NT2/D1 (cell line): ENCODE measurements at regions not wholly inside any gene's neighbourhood (a gene's known extent, or its start where the extent isn't known, plus 50 kb on each side); places are given as distances from the start of the nearest gene placed in this dataset.

ENCODE experiments used
- DNase-seq: peaks from one replicate; pipeline ENCODE4 v3.0.0-alpha.2; 2011; ENCODE audit warnings: low read depth, low spot score
- H3K27me3 ChIP-seq: 2 replicates; pipeline ENCODE4 v1.6.0; 2011; ENCODE audit warnings: mild to moderate bottlenecking; ENCODE audit not compliant: insufficient read length, insufficient read depth
- H3K36me3 ChIP-seq: 2 replicates; pipeline ENCODE4 v1.6.1; 2011; ENCODE audit warnings: mild to moderate bottlenecking, low read length, mixed read lengths; ENCODE audit not compliant: insufficient read depth, insufficient read length
- H3K4me1 ChIP-seq: 2 replicates; pipeline ENCODE4 v1.5.1; 2011; ENCODE audit not compliant: insufficient read depth, insufficient read length
- H3K4me3 ChIP-seq: 2 replicates; pipeline ENCODE4 v1.5.1; 2011; ENCODE audit warnings: low read depth; ENCODE audit not compliant: insufficient read length
- H3K9ac ChIP-seq: 2 replicates; pipeline ENCODE4 v1.6.0; 2011; ENCODE audit warnings: low read depth; ENCODE audit not compliant: insufficient read length
- H3K9me3 ChIP-seq: 2 replicates; pipeline ENCODE4 v1.5.1; 2011; ENCODE audit warnings: mild to moderate bottlenecking, low read length; ENCODE audit not compliant: insufficient read depth
- SUZ12 ChIP-seq: IDR thresholded peaks from 2 replicates; pipeline ENCODE4 v1.6.1; 2011; ENCODE audit not compliant: insufficient read length, insufficient read depth; ENCODE audit errors: extremely low read depth
- YY1 ChIP-seq: IDR thresholded peaks from 2 replicates; pipeline ENCODE4 v1.6.1; 2011; ENCODE audit not compliant: insufficient read length, insufficient read depth
- ZNF274 ChIP-seq: IDR thresholded peaks from 2 replicates; pipeline ENCODE4 v1.6.1; 2011; ENCODE audit warnings: mild to moderate bottlenecking, low read depth, low read length

- DNase-seq = no peak
- H3K36me3 ChIP-seq = no peaks in the 10 kb centered on the region
- no peak overlapping the region for H3K4me3 ChIP-seq
- TF ChIP-seq SUZ12 = no peak
- TF ChIP-seq ZNF274 = no peak
- TF ChIP-seq YY1 = no peak
- no peak overlapping the region for H3K9ac ChIP-seq
- no peaks in the 10 kb centered on the region for H3K9me3 ChIP-seq
- no peaks in the 10 kb centered on the region for H3K27me3 ChIP-seq
- peaks cover 8% of the 10 kb centered on the region for H3K4me1 ChIP-seq
Measured at GRCh38 chr22:47568700-47569099, 806.2 kb downstream of the TBC1D22A start.

- no peak overlapping the region for H3K4me3 ChIP-seq
- H3K36me3 ChIP-seq = no peaks in the 10 kb centered on the region
- no peaks in the 10 kb centered on the region for H3K9me3 ChIP-seq
- DNase-seq = no peak
- no peak for TF ChIP-seq ZNF274
- H3K4me1 ChIP-seq = peaks cover 8% of the 10 kb centered on the region
- no peak overlapping the region for H3K9ac ChIP-seq
- no peaks in the 10 kb centered on the region for H3K27me3 ChIP-seq
Measured at GRCh38 chr22:47567126-47568090, 805.0 kb downstream of the TBC1D22A start.

GRCh38 chr22:47566491-47566890 lies 804.0 kb downstream of the TBC1D22A start:
- no peaks in the 10 kb centered on the region for H3K9me3 ChIP-seq

GRCh38 chr22:47565607-47566006 lies 803.2 kb downstream of the TBC1D22A start:
- no peak for DNase-seq
- Histone ChIP-seq H3K9ac (no peak overlapping the region), H3K4me3 (no peak overlapping the region), H3K9me3 (no peaks in the 10 kb centered on the region), H3K27me3 (no peaks in the 10 kb centered on the region), H3K36me3 (no peaks in the 10 kb centered on the region), H3K4me1 (peaks cover 8% of the 10 kb centered on the region)
- no peak for TF ChIP-seq YY1
- no peak for TF ChIP-seq SUZ12
- no peak for TF ChIP-seq ZNF274

More at GRCh38 chr22:47566491-47566890, 804.0 kb downstream of the TBC1D22A start:
- Histone ChIP-seq H3K27me3 (no peaks in the 10 kb centered on the region), H3K36me3 (no peaks in the 10 kb centered on the region), H3K4me3 (no peak overlapping the region), H3K9ac (no peak overlapping the region), H3K4me1 (peaks cover 8% of the 10 kb centered on the region)
- no peak for DNase-seq
- TF ChIP-seq YY1 = no peak
- TF ChIP-seq ZNF274 = no peak
- no peak for TF ChIP-seq SUZ12

- H3K9me3 ChIP-seq = no peaks in the 10 kb centered on the region
- H3K4me1 ChIP-seq = peaks cover 8% of the 10 kb centered on the region
- no peaks in the 10 kb centered on the region for H3K36me3 ChIP-seq
- no peak for TF ChIP-seq YY1
- no peak for TF ChIP-seq SUZ12
- no peak for TF ChIP-seq ZNF274
- H3K9ac ChIP-seq = no peak overlapping the region
- no peaks in the 10 kb centered on the region for H3K27me3 ChIP-seq
- DNase-seq = no peak
- H3K4me3 ChIP-seq = no peak overlapping the region
Measured at GRCh38 chr22:47564651-47565434, 802.4 kb downstream of the TBC1D22A start.

GRCh38 chr22:47564158-47564450 lies 801.7 kb downstream of the TBC1D22A start:
- TF ChIP-seq ZNF274 (no peak), SUZ12 (no peak), YY1 (no peak)
- DNase-seq = no peak
- no peaks in the 10 kb centered on the region for H3K36me3 ChIP-seq
- no peaks in the 10 kb centered on the region for H3K9me3 ChIP-seq
- H3K4me3 ChIP-seq = no peak overlapping the region
- no peaks in the 10 kb centered on the region for H3K27me3 ChIP-seq
- peaks cover 5% of the 10 kb centered on the region for H3K4me1 ChIP-seq
- H3K9ac ChIP-seq = no peak overlapping the region
